ENCODE measurements at regions not wholly inside any gene's neighbourhood (a gene's known extent, or its start where the extent isn't known, plus 50 kb on each side); places are given as distances from the start of the nearest gene placed in this dataset.
A peak's percentile ranks its signal among the peaks of the same experiment; 100 is the strongest.
"Not testable (repeated sequence)": the region's sequence is repeated elsewhere in the genome, so short reads cannot be mapped to it uniquely, and the experiment has no call there.

DNA sequence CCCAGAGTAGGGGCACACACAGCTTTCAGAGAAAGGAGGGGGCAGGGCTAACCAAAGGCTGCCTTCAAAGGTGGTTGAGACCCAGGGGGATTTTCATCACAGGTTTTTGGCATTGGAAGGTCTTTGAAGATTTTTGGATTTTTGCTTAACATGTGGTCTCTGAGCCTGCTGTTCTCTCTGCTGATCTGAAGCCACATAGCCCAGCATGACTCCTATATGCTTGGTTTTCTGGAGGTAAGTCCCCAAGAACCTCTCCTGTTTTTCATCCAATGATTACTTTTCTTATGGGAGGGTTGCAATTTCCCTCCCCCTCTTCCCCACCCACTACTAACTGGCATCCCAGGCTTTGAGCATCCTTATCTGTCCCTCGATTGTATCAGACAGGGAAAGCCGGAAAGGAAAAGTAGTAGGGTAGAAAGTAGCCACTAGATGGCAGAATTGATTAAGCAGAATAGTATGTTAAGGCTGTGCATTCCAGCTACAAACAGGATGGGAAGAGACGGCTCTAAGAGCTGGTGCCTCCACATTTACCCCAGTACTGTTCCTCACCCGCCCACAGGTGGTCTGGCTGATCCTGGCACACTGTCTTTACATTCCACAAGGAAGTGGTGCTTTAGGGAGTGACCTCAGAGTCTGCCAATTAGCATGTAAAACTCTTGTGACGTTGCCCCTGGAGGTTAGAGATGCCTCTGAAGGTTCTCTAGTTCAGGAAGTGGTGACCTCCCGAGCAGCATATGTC is 218.9 kb upstream of the EDNRB start:
- peak; percentile 69 for DNase-seq

DNA sequence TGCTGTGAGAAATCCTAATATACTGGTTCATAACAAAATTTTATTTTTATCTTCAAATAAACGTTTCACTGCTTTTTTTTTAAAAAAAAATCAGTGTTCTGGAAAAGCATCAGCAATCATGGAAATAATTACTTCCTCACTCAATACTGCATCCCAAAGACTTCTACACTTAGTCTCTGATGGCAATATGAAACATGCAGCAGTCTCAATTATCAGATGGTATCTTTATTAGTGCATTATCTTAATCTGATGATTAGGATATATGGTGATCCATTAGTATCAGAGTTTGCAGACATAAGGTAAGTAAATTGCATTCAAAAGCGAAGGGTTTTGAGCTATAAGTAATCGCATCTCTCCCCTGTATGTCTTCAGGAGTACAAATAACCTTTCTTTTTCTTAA is 218.3 kb upstream of the EDNRB start:
- DNase-seq: no peak

DNA sequence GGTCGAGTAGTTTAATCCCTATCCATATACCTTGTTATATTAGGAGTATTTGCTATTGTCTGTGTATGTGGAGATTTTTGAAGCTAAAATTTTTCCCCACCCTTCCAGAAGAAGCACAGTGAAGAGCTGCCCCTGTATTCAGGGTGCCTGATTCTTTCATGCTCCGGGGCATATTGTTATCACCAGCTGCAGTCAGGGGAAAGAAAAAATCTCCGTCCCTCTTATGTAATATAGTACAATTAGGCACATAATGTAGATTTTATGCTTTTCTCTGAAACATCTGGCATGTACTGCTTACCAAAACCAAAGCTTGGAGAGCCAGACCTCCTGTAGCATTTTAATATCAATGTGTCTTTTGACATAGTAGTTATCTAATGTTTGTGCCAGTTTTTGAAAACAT is 214.9 kb upstream of the EDNRB start:
- DNase-seq: no peak

DNA sequence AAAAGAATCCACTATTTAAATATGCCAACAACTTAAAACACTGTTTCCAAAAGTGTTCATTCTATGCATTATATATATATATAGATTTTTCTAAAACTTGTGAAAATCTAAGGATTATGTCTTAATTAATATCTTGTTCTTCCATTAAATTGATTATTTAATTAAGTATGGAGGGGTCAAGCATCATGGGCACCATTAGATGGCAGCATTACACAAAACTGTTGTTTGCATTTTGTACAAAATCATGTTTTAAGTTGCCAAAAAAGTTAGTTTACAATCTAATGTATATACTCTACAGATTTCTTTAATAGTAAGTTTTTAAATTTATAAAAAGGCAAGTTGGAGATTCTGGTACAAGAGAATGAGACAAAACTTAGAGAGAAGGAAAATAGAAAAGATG is 213.2 kb upstream of the EDNRB start:
- DNase-seq: peak; percentile 2

DNA sequence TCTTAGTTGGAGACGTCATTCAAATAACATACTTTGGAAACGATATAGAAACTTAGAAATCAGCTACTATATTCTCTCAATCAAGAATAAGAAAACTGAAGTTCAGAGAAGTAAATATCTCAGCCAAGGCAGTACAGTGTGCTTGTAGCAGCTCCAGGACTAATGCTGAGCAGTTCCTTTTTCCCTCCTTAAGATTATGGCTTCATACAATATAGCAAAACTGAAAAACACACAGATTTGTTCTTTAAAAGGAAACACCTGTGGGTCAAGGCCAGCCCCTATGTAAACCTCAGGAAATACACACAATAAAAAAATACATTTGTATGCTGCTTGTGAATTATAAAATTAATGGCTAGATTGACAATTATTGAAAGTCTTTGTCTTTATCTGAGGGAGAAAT is 212.7 kb upstream of the EDNRB start:
- no peak for DNase-seq

DNA sequence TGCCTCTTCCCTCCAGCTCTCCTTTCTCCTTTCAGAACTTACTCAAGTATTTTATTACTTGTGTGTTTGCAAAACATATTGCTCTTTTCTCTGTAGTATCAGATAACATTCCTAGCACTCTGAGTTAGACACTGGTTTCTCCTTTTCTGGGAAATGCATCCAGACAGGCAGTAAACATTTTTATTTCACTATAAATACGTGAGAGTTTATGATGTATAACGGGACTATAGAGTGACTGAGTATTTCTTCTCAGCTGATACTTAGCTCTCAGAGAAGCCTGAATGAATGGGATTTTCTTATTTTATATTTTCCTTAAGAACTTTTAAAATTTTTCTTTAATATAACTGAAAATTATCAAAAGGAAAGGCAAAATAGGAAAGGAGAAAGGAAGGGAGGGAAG is 211.2 kb upstream of the EDNRB start:
- no peak for DNase-seq

DNA sequence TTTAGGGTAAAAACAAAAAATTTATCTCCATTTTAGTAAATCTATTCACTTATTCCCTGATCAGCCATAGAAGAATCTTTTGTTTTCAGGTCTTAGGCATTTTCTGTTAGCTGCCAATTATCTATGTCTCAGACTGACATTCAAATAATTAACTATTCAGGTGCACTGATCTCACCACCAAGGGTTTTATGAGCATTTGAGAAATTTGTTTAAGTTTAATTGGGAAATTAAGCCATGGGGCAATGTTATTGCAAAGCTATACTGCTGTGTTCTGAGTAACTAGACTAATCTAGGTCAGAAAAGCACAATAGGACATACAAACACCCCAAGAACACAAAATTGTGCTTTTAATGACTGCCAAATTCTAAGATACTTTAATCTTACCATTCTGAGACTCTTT is 210.7 kb upstream of the EDNRB start:
- DNase-seq: no peak

DNA sequence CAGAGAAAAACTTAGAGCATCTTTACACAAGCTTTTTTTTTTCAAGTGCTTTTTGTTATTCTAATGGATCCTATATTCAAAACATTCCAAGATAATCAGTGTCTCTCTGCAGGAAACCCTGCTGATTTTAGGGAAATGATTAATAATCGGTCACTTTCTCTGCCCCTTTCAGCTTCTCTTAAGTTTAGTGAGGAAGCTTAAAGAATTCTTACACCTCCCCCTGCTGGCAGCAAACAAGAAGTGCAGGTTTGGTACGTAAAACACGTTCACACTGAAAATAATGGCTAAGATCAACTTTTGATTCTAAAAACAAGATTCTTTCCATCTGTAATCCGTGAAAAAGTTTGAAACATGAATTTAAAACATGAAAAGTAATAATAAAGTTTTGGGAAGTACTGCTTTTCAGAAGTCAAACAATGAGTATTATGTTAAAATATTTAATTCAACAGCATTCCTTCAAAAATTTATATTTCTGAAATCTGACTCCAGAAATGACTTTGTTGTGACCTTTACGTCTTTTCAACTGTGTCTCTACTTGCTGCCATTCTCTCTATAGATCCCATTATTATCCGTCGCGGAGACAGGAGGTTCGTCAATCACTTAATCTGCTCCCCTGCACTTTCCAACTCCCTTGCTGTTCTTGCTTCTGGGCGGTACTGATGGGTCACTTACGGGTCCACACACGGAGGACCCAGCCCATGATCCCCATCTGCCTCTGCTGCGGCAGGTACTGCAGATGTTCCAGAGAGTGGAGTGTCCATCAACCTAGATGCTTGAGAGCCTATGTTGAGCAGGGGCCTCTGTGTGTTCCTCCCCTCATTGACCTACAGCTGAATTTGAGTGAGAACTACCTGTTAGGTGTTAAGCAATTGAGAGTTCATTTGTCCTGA is 203.1 kb upstream of the EDNRB start:
- peak; percentile 60 for DNase-seq

DNA sequence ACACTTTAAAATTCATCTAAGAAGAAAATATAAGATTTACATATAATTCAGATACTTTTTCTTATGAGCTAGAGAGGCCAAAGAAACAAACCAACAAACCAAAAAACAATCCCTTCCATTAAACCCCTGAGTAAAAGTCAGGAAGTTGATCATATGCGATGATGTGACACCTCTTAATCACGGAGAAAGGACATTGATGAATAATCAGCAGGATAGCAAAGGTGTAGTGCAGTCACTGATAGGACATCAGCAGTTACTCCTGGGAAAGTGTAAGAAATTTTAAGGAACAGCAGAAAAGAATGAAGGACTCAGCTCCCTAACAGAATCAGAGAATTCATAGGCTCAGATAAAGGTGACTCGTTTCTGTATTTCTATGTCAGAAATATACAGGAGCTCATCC is 202.4 kb upstream of the EDNRB start:
- DNase-seq: no peak

DNA sequence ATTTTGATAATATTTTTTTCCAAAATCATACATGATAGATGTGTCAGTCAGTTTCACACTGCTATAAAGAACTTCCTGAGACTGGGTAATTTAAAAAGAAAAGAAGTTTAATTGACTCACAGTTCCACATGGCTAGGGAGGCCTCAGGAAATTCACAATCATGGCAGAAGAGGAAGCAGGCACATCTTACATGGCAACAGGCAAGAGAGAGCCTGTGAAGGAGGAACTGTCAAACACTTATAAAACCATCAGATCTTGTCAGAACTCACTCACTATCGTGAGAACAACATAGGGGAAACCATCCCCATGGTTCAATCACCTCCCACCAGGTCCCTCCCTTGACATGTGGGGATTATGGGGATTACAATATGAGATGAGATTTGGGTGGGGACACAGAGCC is 201.5 kb upstream of the EDNRB start:
- DNase-seq: not testable (repeated sequence)

DNA sequence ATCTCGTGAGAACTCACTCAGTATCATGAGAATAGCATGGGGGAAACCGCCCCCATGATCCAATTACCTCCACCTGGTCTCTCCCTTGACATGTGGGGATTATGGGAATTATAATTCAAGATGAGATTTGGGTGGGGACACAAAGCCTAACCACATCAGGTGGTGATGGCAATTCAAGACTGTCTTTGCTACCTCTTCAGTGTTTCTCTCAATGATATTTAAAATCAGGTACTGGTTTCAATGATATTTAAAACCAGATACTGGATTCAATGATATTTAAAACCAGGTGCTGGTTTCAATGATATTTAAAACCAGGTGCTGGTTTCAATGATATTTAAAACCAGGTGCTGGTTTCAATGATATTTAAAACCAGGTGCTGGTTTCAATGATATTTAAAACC is 198.4 kb upstream of the EDNRB start:
- DNase-seq: not testable (repeated sequence)

DNA sequence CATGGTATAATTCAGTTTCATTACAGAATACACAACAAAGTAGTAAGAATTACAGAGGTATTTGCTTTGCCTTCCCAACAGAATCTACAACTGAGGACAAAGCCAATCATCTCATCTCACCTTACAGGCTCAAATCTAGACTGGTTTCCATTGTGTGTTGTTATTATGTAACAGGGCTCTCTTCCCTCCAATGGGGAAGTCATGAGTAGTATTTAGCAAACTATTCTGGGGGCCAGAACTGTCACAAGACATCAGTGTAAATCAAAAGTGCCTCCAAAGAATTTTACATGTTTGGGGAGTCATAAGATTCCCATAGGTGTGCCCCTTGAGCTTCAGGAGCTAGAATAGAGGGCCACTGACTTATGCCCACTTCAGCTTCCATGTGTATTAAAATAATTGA is 187.0 kb upstream of the EDNRB start:
- DNase-seq: no peak

DNA sequence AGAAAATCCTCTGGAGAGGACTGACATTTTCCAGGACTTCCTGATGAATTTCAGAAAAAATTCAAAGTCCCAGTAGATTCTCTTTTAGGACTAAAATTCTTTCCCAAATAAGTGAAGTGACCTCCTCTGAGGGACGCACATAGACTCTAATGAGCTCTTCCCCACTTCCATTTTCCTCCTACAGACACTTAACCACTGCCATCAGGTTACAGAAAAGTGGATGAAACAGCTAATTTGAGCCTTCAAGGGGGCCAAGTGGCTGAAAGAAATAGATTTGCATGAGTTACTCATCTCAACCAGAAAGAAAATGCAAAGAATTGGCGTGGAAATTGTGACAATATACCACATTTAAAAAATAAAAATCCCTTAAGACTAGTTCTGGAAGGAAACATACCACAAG is 185.3 kb upstream of the EDNRB start:
- no peak for DNase-seq

DNA sequence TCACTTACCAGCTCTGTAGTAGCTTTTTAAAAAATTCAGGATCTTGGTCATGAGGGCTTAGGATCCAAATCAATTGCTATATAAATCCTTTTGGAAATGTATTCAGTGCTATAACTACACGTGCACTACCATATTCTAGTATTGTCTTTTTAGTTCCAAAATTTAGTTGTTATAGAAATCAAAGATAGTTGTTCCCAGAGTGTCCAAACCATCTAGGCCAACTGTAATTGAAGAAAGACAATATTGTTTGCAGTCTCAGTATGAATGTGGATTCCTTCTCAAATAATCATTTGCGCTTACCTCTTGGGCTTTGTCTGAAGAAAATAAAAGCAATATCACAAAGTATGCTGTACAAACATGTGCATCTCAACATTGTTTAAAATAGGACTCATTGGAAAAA is 184.1 kb upstream of the EDNRB start:
- DNase-seq: no peak

DNA sequence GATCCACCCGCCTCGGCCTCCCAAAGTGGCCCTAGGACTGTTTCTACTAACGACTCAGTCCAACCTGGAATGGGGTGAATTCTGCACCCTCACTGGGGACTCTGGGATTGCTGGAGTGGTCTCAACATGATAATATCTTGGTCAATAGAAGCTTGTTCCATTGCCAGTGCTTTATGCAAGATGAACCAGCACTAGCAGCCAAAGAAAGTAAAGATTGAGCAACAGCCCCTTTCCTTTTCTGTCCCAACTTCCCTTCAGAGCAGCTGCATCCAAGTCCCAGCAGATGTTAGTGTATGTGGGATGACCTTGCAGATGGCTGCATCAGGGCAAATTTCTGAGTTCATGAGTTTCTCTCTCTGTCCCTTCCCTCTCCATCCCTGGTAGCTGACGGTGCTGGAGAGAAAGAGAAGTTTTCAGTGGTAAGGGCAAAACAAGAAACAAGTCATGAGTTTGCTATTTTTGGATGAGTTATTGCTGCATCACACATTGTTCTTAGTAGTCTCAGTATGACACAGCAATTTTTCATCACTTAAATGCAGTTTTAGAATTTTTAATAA is 183.6 kb upstream of the EDNRB start:
- DNase-seq: peak; percentile 60

DNA sequence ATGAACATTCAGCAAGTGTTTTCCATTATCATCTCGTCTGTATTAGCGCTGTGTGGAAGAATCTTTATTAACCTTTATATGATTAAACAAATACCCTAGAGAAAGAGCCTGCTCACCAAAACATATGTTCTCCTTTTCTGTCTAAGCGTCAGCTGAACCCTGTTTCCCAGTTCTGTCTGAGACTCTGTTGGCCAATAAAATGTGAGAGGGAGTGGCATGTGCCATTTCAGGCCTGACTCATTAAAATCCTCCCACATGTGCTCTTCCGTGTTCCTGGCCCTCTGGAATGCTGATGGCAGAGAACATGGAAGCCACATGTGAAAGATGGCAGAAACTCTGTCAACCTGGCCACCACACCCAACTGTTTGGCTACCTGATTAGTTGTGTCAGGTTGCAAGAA is 181.9 kb upstream of the EDNRB start:
- peak; percentile 8 for DNase-seq

DNA sequence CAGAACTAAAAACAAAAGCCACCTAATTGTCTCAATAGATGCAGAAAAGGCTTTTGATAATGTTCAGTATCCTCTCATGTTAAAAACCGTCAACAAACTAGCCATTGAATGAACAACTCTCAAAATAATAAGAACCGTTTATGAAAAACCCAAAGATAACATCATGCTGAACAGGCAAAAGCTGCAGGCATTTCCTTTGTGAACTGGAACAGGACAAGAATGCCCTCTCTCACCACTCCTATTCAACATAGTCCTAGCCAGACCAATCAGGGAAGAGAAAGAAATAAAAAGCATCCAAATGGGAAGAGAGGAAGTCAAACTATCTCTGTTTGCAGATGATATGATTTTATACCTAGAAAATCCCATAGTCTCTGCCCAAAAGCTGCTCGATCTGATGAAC is 179.6 kb upstream of the EDNRB start:
- no peak for DNase-seq

DNA sequence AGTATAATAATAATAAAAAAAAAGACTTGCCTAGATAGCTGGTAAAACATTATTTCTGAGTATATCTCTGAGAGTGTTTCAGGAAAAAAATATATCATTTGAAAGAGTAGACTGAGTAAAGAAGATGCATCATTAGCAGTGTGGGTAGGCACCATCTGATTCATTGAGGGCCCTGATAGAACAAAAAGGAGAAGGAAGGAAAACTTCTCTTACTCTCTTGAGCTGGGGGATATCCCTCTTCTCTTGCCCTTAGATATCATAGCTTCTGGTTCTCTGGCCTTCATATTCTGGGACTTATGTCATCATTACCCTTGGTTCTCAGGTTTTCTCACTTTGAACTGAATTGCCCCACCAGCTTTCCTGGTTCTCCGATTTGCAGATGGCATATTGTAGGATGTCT is 177.6 kb upstream of the EDNRB start:
- no peak for DNase-seq

DNA sequence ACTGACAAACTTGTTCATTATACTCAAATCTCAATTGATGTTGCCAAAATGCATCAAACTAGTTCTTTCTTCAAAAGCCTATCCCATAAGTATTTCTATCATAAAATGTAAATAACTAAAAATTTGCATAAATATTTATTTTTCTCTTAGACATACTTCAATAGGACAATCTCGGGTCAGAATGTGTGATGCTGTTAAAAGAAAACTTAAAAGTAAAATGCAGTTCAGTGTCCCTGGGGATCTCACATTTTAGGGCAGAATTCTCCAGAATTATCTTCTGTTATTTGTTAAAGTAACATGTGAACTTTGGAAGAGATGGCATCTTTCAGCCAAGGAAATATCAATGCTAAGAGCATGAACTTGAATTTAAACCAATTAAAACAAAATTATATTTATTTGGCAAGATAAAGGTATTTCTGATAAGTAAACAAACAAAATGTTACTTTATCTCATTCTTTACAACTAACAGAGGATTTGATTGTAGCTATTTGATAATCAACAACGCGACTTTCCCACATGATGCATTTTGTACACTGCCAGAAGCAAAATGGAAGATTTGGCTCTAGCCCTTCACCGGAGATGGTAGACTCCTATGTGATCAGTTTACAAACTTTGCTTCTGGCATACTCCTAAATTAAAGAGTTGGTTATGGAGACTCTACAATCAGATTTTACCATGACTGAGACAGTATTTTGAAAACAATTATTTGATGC is 169.5 kb upstream of the EDNRB start:
- no peak for DNase-seq

DNA sequence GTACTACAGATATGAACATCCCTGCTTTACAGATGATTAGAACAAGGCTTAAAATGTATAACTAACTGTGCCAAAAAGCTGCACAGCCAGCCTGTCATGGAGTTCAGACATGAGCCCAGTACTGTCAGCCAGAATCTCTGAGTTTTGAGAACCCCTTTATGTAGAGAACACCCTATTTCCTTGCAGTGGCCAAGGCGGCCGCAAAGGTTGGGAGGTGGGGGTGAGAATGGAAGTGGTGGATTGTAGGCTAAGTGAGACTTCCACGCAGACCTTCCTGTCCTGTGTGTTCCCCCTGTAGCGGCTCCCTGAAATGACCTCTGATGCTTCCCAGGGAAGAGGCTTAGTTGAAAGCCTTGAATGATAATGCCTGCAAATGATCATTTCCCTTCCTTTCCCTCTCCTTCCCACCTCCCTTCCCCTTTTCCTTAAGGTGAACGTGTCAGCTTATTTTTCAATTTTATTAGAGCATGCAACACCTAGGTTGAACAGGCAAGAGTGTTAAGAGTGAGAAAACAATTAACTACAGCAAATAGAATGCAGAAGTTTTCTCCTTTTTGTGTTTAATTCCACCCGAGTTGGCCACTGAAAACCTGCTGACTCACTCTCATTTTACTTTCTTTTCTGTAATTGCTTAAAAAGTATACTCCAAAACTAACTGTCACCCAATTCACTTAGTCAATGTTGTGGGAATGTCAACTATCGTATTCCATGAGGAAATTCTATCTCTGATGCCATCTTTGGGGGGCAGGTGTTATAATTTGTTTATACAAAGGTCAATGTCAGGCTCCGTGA is 167.0 kb upstream of the EDNRB start:
- DNase-seq: no peak

DNA sequence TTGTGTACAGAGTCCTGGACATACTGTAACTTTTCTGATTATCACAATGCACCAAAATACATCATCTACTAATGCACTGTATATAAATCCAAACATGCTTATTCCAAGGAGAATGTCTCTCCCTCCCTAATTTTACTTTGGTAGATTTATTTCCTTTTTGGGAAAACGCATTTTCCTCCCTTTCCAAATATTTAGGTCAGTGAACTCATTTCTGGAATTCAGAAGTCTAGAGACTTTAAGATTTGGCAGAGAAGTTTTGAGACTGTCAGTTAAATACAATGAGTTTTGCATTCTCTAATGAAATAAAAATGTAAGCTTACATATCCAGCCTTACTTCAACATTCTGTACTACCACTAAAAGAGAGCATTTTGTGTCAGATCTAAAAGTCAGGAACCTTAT is 165.8 kb upstream of the EDNRB start:
- DNase-seq: no peak

DNA sequence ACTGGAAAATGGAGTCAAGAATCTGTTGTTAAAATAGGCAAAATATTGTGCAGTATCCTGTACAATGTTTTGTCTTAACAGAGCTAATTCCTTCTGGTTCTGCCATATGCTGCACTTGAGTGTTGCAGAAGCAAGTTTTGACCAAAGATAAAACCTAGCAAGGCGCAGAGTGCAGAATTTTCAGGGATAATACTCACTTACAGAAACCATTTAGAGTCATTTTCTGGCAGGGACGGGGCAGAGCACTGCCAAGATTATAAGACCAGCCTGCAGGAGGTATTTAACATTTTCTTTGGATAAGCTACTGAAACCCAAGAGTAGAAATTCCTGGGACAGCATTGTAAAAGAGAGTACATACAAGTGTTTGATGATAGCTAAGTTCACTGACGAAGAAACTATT is 159.5 kb upstream of the EDNRB start:
- DNase-seq: no peak

Measured in fibroblast of skin of abdomen (primary cell).